Fibroblast of peridontal ligament (primary cell): ENCODE measurements at regions not wholly inside any gene's neighbourhood (a gene's known extent, or its start where the extent isn't known, plus 50 kb on each side); places are given as distances from the start of the nearest gene placed in this dataset.
A peak's percentile ranks its signal among the peaks of the same experiment; 100 is the strongest.
"Not testable (repeated sequence)": the region's sequence is repeated elsewhere in the genome, so short reads cannot be mapped to it uniquely, and the experiment has no call there.

ENCODE experiments used
- DNase-seq: peaks from one replicate; pipeline ENCODE4 v3.0.0-alpha.2; 2010; ENCODE audit errors: extremely low read depth

DNA sequence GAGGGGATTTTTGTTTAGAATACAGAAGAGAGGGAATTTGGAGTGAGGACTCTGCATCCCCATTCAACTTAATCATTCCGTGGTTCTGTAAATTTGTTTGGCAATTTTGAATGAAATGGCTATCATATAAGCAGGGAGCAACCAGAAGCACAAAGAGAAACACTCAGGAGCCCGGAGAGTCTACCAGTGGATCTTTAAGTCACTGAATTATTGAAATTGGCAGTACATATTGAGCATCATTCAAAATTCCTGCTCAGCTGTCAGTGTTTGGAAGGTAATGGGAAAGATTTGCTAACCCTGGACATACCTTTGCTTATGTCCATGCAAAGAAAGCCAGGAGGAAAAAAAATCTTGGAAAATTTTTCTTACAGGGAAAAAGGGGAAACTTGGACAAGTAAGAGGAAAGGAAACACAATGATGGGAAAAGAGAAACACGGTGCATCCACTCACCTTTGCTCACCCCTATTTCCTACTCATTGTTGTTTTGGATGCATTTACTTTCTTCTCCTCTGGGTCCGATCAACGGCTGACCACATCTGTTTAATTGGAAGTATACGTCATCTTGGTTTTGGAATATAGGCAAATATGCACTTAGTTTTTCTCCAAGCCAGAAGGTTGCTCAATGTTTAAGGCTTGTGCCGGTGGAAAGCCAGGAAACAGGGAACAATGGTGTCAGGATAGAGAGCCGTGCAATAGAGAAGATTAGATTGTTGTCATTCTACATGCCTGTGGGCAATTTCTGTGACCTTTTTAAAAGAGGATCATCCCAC, 243.0 kb upstream of the LYPLAL1 start:
- peak; percentile 97 for DNase-seq

DNA sequence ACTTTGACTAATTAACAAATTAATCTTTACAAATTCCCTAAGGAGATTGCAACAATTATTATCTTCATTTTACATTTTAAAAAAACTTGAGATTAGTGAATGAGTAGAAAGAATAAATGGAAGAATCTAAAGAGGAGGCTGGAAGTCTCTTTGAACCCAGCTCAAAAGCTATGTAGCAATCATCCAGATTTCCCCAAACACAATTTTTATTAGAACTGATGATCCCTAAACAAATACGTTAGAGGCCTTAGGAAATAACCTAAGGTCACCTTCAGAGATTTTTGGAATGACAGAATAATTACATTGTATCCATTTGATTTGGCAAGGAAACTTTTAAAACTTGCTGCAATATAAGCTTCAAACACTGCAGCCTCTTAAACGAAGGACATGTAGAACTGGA, 242.4 kb upstream of the LYPLAL1 start:
- DNase-seq, result no peak

DNA sequence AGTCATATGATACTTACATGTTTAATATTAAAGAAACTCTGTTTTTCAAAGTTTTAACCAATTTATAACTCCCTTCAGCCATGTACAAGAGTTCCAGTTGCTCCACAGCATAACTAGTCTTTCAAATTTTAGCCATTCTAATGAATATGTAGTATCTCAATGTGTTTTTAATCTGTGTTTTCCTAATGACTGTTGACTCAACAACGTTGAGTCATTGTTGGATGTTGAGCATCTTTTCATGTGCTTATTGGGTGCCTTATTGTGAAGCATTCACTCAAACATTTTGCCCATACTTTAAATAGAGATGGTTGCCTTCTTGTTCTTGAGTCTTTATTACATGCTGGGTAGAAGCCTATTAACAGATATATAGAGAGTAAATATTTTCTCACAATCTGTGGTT, 240.2 kb upstream of the LYPLAL1 start:
- peak; percentile 45 for DNase-seq

DNA sequence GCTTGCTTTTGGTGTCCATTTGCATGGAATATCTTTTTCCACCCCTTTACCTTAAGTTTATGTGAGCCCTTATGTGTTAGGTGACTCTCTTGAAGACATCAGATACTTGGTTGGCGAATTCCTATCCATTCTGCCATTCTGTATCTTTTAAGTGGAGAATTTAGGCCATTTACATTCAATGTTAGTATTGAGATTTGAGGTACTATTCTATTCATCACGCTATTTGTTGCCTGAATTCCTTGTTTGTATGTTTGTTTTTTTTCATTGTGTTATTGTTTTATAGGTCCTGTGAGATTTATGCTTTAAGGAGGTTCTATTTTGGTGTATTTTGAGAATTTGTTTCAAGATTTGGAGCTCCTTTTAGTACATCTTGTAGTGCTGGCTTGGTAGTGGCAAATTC, 238.3 kb upstream of the LYPLAL1 start:
- DNase-seq, result not testable (repeated sequence)

DNA sequence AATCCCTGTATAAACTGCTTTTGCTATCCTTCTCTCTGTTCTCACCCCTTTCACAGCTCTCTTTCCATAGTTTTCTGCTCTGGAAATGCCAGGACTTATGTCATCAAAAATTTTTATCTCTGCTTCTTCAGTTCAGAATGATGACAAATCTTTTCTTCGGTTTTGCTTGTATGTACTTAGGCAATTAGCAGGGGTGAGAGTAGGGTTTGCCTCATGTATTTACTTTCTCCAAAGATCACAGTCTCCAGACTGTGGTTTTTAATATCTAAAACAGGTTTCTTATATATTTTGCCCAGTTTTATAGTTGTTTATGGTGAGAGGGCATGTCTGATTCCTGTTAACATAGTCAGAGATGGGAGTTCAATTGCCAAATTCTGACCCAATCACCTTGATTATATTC, 235.4 kb upstream of the LYPLAL1 start:
- DNase-seq, result peak; percentile 76

DNA sequence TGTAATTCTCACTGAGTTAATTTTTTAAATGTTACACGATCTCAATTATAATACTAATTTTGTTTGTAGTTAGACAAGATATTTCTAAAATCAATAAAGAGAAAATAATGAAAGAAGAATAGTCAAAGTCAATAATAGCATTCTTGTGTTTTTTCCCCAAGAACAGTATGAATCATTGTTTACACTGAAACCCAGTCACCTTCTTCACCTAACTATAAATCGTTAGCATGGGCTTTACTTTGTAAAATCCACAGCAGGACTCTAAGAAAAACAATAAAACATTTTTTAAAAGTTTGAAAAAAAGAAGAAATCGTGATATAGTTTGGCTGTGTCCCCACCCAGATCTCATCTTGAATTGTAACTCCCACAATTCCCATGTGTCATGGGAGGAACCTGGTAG, 234.6 kb upstream of the LYPLAL1 start:
- no peak for DNase-seq

DNA sequence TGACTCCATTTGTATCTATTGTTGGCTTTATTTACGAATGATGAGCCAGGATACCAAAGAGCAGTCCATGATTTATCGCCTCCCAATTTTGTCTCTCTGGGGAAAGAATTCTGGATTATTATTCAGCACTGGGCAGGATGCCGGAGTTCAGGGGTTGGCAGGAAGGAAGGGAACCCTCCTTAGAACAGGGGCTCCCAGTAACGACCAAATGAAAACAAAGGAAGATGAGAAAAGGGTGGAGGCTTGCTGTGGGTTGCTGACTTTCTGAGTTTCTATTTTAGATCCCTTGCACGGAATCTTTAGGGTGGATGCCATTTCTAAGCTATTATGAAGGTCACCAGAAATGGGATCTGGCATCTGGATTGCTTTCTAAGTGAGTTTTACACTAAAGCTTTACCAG, 231.2 kb upstream of the LYPLAL1 start:
- DNase-seq, result peak; percentile 17

DNA sequence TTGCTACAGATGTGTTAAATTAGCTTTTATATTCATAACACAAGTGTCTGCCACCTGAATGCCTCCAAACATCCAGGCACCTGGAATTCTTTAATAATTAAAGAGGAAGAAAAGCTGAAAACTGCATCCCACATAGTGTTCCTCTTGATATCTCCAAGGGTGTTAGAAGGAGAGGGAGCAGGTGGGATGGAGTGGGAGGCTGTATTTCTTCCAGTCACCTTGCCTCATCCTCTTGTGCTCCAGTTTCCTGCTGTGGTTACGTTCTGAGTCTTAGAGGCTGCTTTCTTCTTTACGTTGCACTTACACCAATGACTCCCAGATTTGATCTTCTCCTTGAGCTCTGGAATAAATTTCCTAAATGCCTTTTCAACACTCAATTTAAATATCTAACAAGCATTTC, 230.3 kb upstream of the LYPLAL1 start:
- DNase-seq, result no peak

DNA sequence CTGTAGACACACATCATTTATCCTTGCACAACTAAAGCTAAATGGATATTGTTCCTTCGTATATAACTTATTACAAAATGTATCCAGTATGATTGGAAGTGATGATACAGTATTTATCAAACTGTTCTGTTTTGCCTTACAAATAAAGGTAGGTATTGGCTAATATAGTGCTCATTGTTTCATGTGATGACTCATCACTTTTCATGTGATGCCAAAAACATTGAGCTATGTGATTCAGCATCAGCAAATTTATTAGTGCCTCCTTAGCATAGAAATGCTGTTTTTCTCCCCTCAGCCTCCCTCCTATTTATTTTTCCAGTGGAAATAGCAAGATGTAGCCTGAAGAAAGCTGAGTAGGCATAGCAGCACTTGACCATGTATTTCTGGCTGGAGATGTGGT, 228.6 kb upstream of the LYPLAL1 start:
- no peak for DNase-seq

DNA sequence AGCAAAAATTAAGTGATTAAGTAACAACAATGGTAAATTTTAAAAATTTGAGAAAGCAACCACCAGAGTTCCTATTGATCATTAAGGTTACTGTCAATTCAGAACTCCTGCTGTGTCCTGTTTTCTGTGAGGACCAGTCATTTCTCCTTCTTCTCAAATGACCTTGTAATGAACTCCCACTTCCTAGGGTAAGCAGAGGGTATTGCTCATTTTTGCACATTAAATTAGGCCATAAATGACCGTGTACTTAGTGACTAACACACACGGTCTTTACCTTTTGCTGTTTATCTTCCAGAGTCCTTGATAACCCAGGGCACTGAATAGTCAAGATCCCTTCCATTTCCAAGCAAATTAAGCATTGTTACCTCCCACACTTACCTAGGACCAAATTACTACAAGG, 227.5 kb upstream of the LYPLAL1 start:
- no peak for DNase-seq

DNA sequence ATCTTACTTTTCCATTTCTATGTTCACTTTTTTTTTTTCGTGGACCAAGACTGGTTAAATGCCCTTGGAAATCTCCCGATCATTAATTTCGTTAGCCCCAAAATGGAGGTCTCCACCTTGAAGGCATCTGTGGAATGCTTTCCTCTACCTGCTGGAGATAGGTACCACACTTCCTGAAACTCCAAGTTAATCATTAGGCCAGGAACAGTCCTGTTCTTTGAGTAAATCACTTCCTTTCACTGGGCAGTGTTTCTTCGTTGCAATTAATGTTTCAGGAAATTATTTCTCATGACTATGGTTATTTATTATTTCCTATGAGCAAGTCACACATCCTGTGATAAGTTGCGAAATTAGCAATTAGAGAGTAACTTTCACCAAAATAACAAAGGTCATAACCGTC, 225.2 kb upstream of the LYPLAL1 start:
- no peak for DNase-seq

DNA sequence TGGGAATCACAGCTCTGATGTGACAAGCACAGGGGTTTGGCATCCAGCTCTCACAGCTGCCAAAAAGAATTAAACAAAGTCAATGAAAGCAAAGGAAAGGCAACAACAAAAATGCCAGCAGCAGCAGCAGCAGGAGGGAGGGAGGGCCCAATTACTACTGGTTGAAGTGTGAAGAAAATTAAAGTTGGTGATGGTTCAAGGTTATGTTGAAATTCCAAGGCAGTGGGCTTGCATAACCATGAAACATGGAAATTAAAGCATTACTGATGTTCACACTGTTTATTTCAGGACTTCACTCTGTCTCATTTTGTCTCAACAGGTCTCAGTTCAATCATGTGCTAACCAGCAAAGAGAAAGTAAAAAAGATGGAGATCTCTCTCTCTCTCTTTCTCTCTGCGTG, 220.3 kb upstream of the LYPLAL1 start:
- DNase-seq, result no peak

DNA sequence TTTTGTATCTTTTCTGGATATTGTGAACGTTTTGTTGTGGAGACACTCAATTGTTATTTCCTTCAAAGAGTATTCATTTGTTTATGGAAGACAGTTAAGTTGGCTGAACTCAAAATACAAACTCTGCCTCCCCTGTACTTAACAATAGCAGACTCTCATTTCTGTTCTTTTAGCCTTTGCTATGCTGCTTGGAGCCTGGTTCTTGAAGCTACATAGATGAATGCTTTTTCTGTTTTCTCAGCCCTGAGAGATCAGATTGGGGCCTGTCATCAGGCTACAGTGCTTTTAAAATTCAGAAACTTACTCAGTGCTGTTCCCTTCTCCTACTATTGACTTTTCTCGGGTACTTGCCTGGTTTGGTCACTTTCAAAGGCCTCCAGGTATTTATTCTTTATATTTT, 215.7 kb upstream of the LYPLAL1 start:
- no peak for DNase-seq

DNA sequence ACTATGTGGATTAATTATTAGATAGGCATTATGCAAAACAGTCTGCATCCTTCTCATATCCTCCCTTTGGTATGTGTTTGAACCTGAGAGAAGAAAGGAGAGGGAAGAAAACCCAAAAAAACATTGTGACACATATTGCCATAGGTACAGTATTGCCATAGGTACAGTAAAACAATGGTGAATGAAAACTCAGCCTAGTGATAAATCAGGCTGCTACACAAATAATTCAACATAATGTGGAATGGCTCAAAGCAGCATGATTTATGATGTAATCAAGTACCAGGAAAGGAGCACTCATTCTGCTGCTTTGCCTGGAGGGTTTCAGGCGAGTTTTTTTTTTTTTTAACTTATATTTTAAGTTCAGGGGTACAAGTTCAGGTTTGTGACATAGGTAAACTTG, 213.9 kb upstream of the LYPLAL1 start:
- DNase-seq, result no peak

DNA sequence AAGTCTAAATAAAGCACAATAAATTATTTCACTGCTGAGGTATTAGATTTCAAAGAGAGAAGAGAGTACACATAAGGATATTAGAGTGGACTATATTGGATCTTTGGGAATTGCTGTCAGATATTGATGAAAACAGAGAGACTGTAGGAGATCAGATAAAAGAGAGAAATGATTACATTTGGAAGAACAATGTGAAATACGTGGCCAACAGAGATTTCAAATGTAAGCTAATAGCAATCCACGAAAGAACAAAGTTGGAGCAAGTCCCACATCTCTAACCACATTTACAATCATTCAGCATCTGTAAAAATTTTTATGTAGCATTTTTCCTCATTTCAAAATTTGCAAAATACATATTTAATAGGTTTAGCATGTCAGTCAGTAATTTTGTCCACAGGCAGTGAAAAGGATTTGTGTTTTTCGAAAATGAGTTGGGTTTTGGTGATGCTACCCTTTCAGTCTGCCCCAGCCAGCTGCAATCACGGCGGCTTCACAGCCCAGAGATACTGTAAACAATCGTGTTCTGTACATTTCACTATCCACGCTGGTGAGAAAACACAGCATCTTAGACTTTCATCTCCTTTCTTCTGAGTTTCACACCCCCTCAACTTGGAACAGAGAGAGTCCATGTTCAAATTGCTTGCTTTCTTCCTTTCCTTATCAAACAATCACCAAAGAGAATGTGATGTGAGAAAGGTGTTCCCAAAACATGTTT, 209.1 kb upstream of the LYPLAL1 start:
- DNase-seq, result peak; percentile 57

DNA sequence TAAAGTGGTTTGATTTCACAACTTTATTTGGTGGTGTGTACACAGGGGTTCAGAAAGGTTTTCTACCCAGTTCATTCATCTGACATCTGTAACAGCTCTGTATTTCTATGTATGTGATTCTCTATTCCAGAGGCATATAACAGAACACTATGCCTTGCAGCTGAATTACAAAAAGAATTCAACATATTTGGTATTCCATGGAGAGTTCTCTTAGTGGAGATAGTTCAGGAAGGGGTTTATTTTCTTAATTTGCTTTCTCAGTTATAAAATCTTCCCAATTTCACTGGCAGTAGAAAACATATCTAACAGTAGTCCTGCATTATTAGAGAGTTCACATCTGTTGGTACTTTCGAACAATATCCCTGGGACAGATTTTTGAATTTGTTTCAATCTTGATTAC, 207.9 kb upstream of the LYPLAL1 start:
- no peak for DNase-seq

DNA sequence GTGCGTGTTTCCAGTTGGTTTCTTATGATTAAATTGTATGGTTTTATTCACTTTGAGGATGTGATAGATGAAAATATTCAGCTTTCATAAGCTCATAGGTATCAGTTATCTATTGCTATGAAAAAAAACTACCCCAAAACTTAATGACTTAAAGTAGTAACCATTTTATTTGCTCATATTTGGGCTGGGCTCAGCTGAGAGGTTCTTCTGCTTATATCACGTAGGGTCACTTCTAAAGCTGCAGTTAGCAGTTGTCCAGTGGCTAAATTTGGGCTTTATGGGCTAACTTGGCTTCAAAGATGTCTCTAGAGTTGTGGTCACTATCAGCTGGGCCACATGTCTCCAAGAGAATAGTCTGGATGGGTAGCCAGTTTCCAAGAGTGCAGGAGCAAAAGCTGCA, 206.4 kb upstream of the LYPLAL1 start:
- no peak for DNase-seq

DNA sequence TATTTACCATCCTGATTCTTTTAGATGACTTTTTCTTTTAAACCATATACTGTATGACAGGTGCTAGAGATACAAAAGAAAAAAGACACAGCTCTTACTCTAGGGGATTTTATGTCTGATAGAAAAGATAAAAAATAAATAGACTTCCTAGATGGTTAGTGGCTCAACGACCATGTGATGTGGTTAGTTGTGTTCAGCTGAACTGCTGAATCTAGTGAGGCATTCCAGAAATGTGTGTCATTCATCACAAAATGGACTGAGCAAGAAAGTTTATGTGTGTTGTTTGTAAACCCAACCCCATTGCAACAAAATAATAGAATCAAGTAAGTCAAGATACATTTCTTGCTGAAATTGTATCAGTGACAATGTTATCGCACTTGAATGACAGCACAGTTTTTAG, 205.8 kb upstream of the LYPLAL1 start:
- DNase-seq, result peak; percentile 43

DNA sequence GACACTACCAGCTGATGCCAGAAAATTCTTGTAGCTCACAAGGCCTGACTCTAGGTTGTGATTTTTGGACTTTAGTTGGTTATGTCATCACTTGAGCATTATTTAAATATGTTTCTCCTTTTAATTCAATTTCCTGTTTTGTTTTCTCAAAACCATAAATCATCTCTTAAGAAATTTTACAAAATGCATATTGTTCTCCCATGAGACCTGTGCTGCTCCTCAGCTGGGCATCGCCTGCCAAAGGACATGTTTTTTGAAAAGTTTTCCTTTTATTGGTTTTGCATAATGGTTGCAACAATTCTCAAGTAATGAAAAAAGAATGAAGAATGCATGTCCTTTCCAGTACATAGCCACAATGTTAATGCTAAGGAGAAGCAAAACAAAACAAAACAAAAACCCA, 204.7 kb upstream of the LYPLAL1 start:
- DNase-seq, result peak; percentile 78

DNA sequence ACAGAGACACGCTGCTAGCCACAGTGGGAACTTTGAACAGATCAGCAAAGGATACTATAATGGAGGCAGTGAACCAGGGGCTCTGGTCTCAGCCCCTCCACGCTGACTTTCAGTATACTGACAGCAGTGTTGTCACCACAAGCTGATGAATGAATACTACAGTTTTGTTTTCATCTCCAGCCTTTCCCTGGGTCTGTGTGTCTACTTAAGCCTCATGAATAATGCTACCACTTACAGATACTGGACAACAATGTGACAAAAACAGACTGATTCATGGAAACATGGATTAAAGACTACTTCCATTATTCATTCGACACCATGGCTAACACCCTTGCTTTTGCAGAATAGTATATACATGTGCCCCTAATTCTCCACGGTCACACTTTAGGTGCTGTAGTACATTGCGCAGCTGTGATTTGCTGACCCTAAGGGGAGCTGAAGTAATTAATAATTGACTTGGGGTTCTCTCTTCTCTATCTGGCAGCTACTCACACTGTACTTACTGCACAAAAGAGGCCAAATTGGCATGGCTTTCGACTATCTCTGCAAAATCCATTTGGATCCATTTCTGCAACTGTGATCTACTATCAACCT, 203.2 kb upstream of the LYPLAL1 start:
- DNase-seq, result no peak

DNA sequence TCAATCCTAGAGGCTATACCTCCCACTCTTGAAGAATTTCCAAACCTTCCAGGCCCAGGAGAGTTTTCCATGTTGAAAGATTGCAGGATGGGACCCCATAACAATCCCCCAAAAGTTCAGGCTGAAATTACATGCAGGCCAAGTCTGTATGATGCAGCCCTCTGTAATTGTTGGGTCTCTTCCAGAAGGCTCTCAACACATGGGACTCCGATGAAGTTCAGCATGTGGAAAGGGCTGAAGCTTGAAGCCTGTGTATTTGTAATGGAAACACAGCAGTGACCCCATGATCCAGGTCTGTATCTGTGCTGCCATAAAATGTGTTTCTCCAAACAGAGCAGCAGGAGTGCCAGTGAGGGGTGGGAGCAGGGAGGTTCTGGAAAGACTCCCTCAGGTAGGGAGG, 202.5 kb upstream of the LYPLAL1 start:
- peak; percentile 41 for DNase-seq

DNA sequence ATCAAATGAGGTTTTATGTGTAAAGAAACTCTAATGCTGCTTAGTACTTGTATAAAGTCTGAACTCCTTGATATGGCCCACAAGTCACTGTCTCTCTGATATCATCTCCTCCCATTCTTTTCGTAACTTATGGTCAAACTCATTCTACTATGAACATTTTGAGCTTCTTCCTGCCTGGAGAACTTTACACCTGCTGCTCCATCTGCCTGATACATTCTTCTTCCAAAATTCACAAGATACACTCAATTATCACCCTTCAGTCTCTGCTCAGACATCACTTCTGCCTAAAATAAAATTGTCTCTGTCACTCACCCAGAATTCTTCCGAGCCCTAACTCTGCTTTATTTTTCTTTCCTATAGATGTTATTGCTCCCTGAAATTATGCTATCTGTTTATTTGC, 192.8 kb upstream of the LYPLAL1 start:
- DNase-seq, result no peak

DNA sequence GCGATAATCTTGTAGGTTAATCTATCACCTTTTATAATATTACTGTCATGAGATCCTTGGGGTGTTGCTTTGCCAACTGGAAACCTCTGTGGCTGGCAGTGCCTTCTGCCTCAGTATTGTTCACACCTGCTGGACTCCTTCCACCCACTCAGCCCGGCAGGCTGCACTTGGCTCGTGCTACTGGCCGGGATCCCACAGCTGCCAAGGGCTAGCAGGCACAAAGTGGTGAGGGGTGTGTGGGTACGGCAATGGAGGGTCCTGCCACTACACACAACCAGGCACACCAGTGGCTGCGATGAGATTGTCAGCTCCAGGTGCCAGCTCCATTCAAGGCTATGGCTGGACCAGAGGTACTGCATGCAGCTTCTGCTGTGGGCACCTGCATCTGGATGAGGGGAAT, 191.2 kb upstream of the LYPLAL1 start:
- DNase-seq, result no peak
